Upper lobe of left lung (tissue), 6 donors: ENCODE measurements at regions not wholly inside any gene's neighbourhood (a gene's known extent, or its start where the extent isn't known, plus 50 kb on each side); places are given as distances from the start of the nearest gene placed in this dataset.

Source experiments
- ATAC-seq, 2 donors: fragments of 200-7000 bp; cut with Tn5 transposase; one replicate each; pipeline ENCODE4 v1.9.1; 2022; ENCODE audit warnings: mild to moderate bottlenecking in 2 of 2, moderate library complexity in 2 of 2; ENCODE audit not compliant: low FRiP score in 2 of 2
- DNase-seq, 2 donors: peaks; one replicate each; pipeline ENCODE4 v3.0.0-alpha.2; 2019 to 2020
- H3K27ac ChIP-seq, 4 donors: fragments of 200-600 bp; sonication (generic); one replicate each; pipeline ENCODE4 v1.5.1; 2016 to 2019
- H3K27me3 ChIP-seq, 4 donors: fragments of 200-600 bp; sonication (generic); one replicate each; pipeline ENCODE4 v1.5.1; 2017 to 2019
- H3K36me3 ChIP-seq, 4 donors: fragments of 200-600 bp; sonication (generic); one replicate each; pipeline ENCODE4 v1.5.1; 2016 to 2019
- H3K4me1 ChIP-seq, 4 donors: fragments of 200-600 bp; sonication (generic); one replicate each; pipeline ENCODE4 v1.5.1; 2018 to 2019
- H3K4me3 ChIP-seq, 4 donors: fragments of 200-600 bp; sonication (generic); one replicate each; pipeline ENCODE4 v1.5.1; 2017 to 2019; ENCODE audit warnings: mild to moderate bottlenecking in 2 of 4, moderate library complexity in 1 of 4
- H3K9me3 ChIP-seq, 4 donors: fragments of 200-600 bp; sonication (generic); one replicate each; pipeline ENCODE4 v1.5.1; 2018 to 2019
- CTCF ChIP-seq, 6 experiments: fragments of 450-650 bp in 4 of 6; fragments of 200-600 bp in 2 of 6; sonication (generic) in 2 of 6; IDR thresholded peaks; one replicate each; pipeline ENCODE4 v1.5.1; 2016 to 2019; ENCODE audit warnings: antibody characterized with exemption in 6 of 6
- EP300 ChIP-seq, 4 donors: sonication (generic); formaldehyde crosslinking; IDR thresholded peaks; one replicate each; pipeline ENCODE4 v1.5.1; 2017; ENCODE audit warnings: antibody characterized with exemption in 4 of 4, control low read depth in 2 of 4
- POLR2A ChIP-seq, 4 donors: fragments of 450-650 bp; IDR thresholded peaks; one replicate each; pipeline ENCODE4 v1.5.1; 2016 to 2017; ENCODE audit warnings: antibody characterized with exemption in 4 of 4, mild to moderate bottlenecking in 2 of 4
- POLR2AphosphoS5 ChIP-seq, 2 donors: sonication (generic); formaldehyde crosslinking; IDR thresholded peaks; one replicate each; pipeline ENCODE4 v1.5.1; 2017; ENCODE audit warnings: antibody characterized with exemption in 2 of 2
- WGBS, 2 donors: methylation state at CpG; one replicate each; pipeline ENCODE4 v1.1.5; 2017 to 2018; 5-methylcytosine and 5-hydroxymethylcytosine counted together
- donor health status: DM: no; HTN: no; CAD: no; lungs with moderate emphysema.
- donor health status: DM: no; HTN: yes; CAD: no; lungs with severe emphysema.

- no peaks in the 10 kb centered on the region for H3K36me3 ChIP-seq
- peaks cover 0 to 9% (median 5%) of the 10 kb centered on the region in 4 donors for H3K9me3 ChIP-seq
- DNase-seq (no peak), ATAC-seq (no peak)
- no peak overlapping the region for H3K4me3 ChIP-seq
- 82 to 92% methylated on average over 4 of the region's 4 CpGs for WGBS, 2 donors
- TF ChIP-seq POLR2A (IDR thresholded peaks at IDR 0.05) (no peak), CTCF (IDR thresholded peaks at IDR 0.05) (no peak), EP300 (IDR thresholded peaks at IDR 0.05) (no peak), POLR2AphosphoS5 (IDR thresholded peaks at IDR 0.05) (no peak)
- H3K4me1 ChIP-seq: no peaks in the 10 kb centered on the region
- H3K27ac ChIP-seq: no peak overlapping the region
- no peaks in the 10 kb centered on the region for H3K27me3 ChIP-seq
These were observed 1782.7 kb downstream of the PLA2G4A start for GRCh38 chr1:188611432-188611831.

GRCh38 chr1:188615321-188615720 is 1786.6 kb downstream of the PLA2G4A start:
- WGBS, 2 donors: 86 to 87% methylated on average over 1 of the region's 1 CpG
- H3K27ac ChIP-seq: no peak overlapping the region

GRCh38 chr1:188620236-188620635 is 1791.5 kb downstream of the PLA2G4A start:
- no peak overlapping the region for H3K27ac ChIP-seq
- DNase-seq (no peak), ATAC-seq (no peak)
- no peaks in the 10 kb centered on the region for H3K27me3 ChIP-seq
- H3K36me3 ChIP-seq: no peaks in the 10 kb centered on the region
- H3K4me3 ChIP-seq: no peak overlapping the region
- no peaks in the 10 kb centered on the region for H3K9me3 ChIP-seq
- TF ChIP-seq CTCF (IDR thresholded peaks at IDR 0.05) (no peak), POLR2AphosphoS5 (IDR thresholded peaks at IDR 0.05) (no peak), EP300 (IDR thresholded peaks at IDR 0.05) (no peak), POLR2A (IDR thresholded peaks at IDR 0.05) (no peak)
- no peaks in the 10 kb centered on the region for H3K4me1 ChIP-seq
- WGBS, 2 donors: 84 to 88% methylated on average over 4 of the region's 4 CpGs

More at GRCh38 chr1:188615321-188615720, 1786.6 kb downstream of the PLA2G4A start:
- no peaks in the 10 kb centered on the region for H3K36me3 ChIP-seq
- H3K27me3 ChIP-seq: no peaks in the 10 kb centered on the region
- no peaks in the 10 kb centered on the region for H3K4me1 ChIP-seq
- no peak for ATAC-seq
- H3K4me3 ChIP-seq: no peak overlapping the region
- TF ChIP-seq POLR2A (IDR thresholded peaks at IDR 0.05) (no peak), CTCF (IDR thresholded peaks at IDR 0.05) (no peak), POLR2AphosphoS5 (IDR thresholded peaks at IDR 0.05) (no peak), EP300 (IDR thresholded peaks at IDR 0.05) (no peak)
- no peak for DNase-seq
- H3K9me3 ChIP-seq: peaks cover 0 to 9% (median 0%) of the 10 kb centered on the region in 4 donors

GRCh38 chr1:188641566-188642211 is 1812.9 kb downstream of the PLA2G4A start:
- Histone ChIP-seq H3K36me3 (no peaks in the 10 kb centered on the region), H3K4me1 (no peaks in the 10 kb centered on the region), H3K9me3 (no peaks in the 10 kb centered on the region), H3K27me3 (no peaks in the 10 kb centered on the region), H3K27ac (no peak overlapping the region), H3K4me3 (no peak overlapping the region)
- TF ChIP-seq POLR2A (IDR thresholded peaks at IDR 0.05) (no peak), POLR2AphosphoS5 (IDR thresholded peaks at IDR 0.05) (no peak), EP300 (IDR thresholded peaks at IDR 0.05) (no peak), CTCF (IDR thresholded peaks at IDR 0.05) (no peak)
- ATAC-seq (no peak), DNase-seq (no peak)
- WGBS, 2 donors: 80 to 85% methylated on average over 2 of the region's 2 CpGs

GRCh38 chr1:188642704-188643103 is 1814.0 kb downstream of the PLA2G4A start:
- H3K4me3 ChIP-seq: no peak overlapping the region
- TF ChIP-seq CTCF (IDR thresholded peaks at IDR 0.05): no peak
- no peak for TF ChIP-seq POLR2AphosphoS5 (IDR thresholded peaks at IDR 0.05)
- TF ChIP-seq POLR2A (IDR thresholded peaks at IDR 0.05): no peak
- no peak for TF ChIP-seq EP300 (IDR thresholded peaks at IDR 0.05)
- 70 to 84% methylated on average over 5 of the region's 5 CpGs for WGBS, 2 donors
- DNase-seq (peak in 1 of 2 donors; percentile 54), ATAC-seq (peak in 1 of 2 donors; percentile 22)
- H3K9me3 ChIP-seq: no peaks in the 10 kb centered on the region
- no peaks in the 10 kb centered on the region for H3K4me1 ChIP-seq
- no peaks in the 10 kb centered on the region for H3K36me3 ChIP-seq
- H3K27ac ChIP-seq: no peak overlapping the region
- no peaks in the 10 kb centered on the region for H3K27me3 ChIP-seq
